ENCODE measurements at regions not wholly inside any gene's neighbourhood (a gene's known extent, or its start where the extent isn't known, plus 50 kb on each side); places are given as distances from the start of the nearest gene placed in this dataset.
A peak's percentile ranks its signal among the peaks of the same experiment; 100 is the strongest.

- ATAC-seq (no peak), DNase-seq (ENCODE audit: low read depth, low spot score) (no peak)
- H4K20me1 ChIP-seq (ENCODE audit: insufficient read depth): no peaks in the 10 kb centered on the region
- no peak overlapping the region for H3K9ac ChIP-seq (ENCODE audit: low read length)
- H3K27ac ChIP-seq (ENCODE audit: low read depth, low read length): no peak overlapping the region
- H3K9me3 ChIP-seq (ENCODE audit: control insufficient read depth in 1 of 2, insufficient read depth in 1 of 2, low read depth in 1 of 2, low read length in 2 of 2): no peaks in the 10 kb centered on the region
- no peak overlapping the region for H2AFZ ChIP-seq (ENCODE audit: low read depth, low read length, poor library complexity, severe bottlenecking)
- peaks cover 47 to 81% of the 10 kb centered on the region in 2 experiments for H3K4me1 ChIP-seq (ENCODE audit: control insufficient read depth in 1 of 2, insufficient read depth in 2 of 2, low read length in 2 of 2)
- H3K4me2 ChIP-seq (ENCODE audit: low read length): 0 out of 2 replicates have a peak overlapping the region, but pooled peaks have one; percentile 10
- no TSS peak for BruUV-seq (replicated peaks)
- POLR2A ChIA-PET: no interaction called here
- no peaks in the 10 kb centered on the region for H3K79me2 ChIP-seq (ENCODE audit: insufficient read depth, low read length)
- RAD21 ChIA-PET (ENCODE audit: low non-redundant PET in 1 of 2, low total read pairs in 2 of 2, uncharacterized antibody in 2 of 2, unreplicated experiment in 2 of 2): no interaction called here
- CTCF ChIA-PET: no interaction called here
- H3K27me3 ChIP-seq (ENCODE audit: insufficient read depth, low read length): no peaks in the 10 kb centered on the region
- intact Hi-C loops (cut with micrococcal nuclease): no loop called here
- no peaks in the 10 kb centered on the region for H3K9me2 ChIP-seq (ENCODE audit: insufficient read depth)
- H3K4me3 ChIP-seq (replicated peaks in 1 of 2; ENCODE audit: low read depth in 1 of 2, low read length in 2 of 2): no peak overlapping the region
- no peak for TF ChIP-seq SP1 (IDR thresholded peaks at IDR 0.05; ENCODE audit: low read depth)
- TF ChIP-seq TCF7L2 (IDR thresholded peaks at IDR 0.05; ENCODE audit: borderline replicate concordance, extremely low read depth, insufficient read depth, insufficient read length): no peak
- no peak for TF ChIP-seq POLR2AphosphoS5 (IDR thresholded peaks at IDR 0.05; ENCODE audit: low read depth, low read length)
- no peak for TF ChIP-seq ZBTB33 (IDR thresholded peaks at IDR 0.05; ENCODE audit: extremely low read depth, insufficient replicate concordance, low read length)
- no peak for TF ChIP-seq FOSL1 (IDR thresholded peaks at IDR 0.05; ENCODE audit: low read depth)
- H3K36me3 ChIP-seq (ENCODE audit: control insufficient read depth in 1 of 2, insufficient read depth in 2 of 2, low read length in 2 of 2): no peaks in the 10 kb centered on the region
These were observed 320.1 kb downstream of the CBLN1 start for GRCh38 chr16:48961546-48961945.

- intact Hi-C loops (cut with micrococcal nuclease): no loop called here
- TF ChIP-seq ZBTB33 (IDR thresholded peaks at IDR 0.05; ENCODE audit: extremely low read depth, insufficient replicate concordance, low read length) (no peak), MAX (IDR thresholded peaks at IDR 0.05) (no peak), TCF7L2 (IDR thresholded peaks at IDR 0.05; ENCODE audit: borderline replicate concordance, extremely low read depth, insufficient read depth, insufficient read length) (no peak), SRF (IDR thresholded peaks at IDR 0.05; ENCODE audit: low read depth) (no peak)
- H3K36me3 ChIP-seq (ENCODE audit: control insufficient read depth in 1 of 2, insufficient read depth in 2 of 2, low read length in 2 of 2): no peaks in the 10 kb centered on the region
- H3K27ac ChIP-seq (ENCODE audit: low read depth, low read length): no peak overlapping the region
- DNase-seq (ENCODE audit: low read depth, low spot score) (no peak), ATAC-seq (no peak)
- CTCF ChIA-PET: no interaction called here
- H3K9me3 ChIP-seq (ENCODE audit: control insufficient read depth in 1 of 2, insufficient read depth in 1 of 2, low read depth in 1 of 2, low read length in 2 of 2): no peaks in the 10 kb centered on the region
- no peaks in the 10 kb centered on the region for H4K20me1 ChIP-seq (ENCODE audit: insufficient read depth)
- no peaks in the 10 kb centered on the region for H3K27me3 ChIP-seq (ENCODE audit: insufficient read depth, low read length)
- H2AFZ ChIP-seq (ENCODE audit: low read depth, low read length, poor library complexity, severe bottlenecking): no peak overlapping the region
- RAD21 ChIA-PET (ENCODE audit: low non-redundant PET in 1 of 2, low total read pairs in 2 of 2, uncharacterized antibody in 2 of 2, unreplicated experiment in 2 of 2): no interaction called here
- POLR2A ChIA-PET: no interaction called here
- no peaks in the 10 kb centered on the region for H3K79me2 ChIP-seq (ENCODE audit: insufficient read depth, low read length)
- H3K9me2 ChIP-seq (ENCODE audit: insufficient read depth): no peaks in the 10 kb centered on the region
- H3K4me3 ChIP-seq (replicated peaks in 1 of 2; ENCODE audit: low read depth in 1 of 2, low read length in 2 of 2): no peak overlapping the region
- peaks cover 45 to 74% of the 10 kb centered on the region in 2 experiments for H3K4me1 ChIP-seq (ENCODE audit: control insufficient read depth in 1 of 2, insufficient read depth in 2 of 2, low read length in 2 of 2)
- H3K4me2 ChIP-seq (ENCODE audit: low read length): no peak overlapping the region
- no TSS peak for BruUV-seq (replicated peaks)
- H3K9ac ChIP-seq (ENCODE audit: low read length): no peak overlapping the region
These were observed 320.8 kb downstream of the CBLN1 start for GRCh38 chr16:48960830-48961229.
